ENCODE measurements at regions not wholly inside any gene's neighbourhood (a gene's known extent, or its start where the extent isn't known, plus 50 kb on each side); places are given as distances from the start of the nearest gene placed in this dataset.

- H3K9me3 ChIP-seq: no peaks in the 10 kb centered on the region
- peak overlapping the region in 1 of 4 donors; percentile 69 for H3K27ac ChIP-seq
- H3K27me3 ChIP-seq: peaks cover 0 to 20% of the 10 kb centered on the region in 2 donors
- H3K4me1 ChIP-seq: peaks cover 0 to 10% (median 2%) of the 10 kb centered on the region in 4 donors
- TF ChIP-seq POLR2A (IDR thresholded peaks at IDR 0.05): no peak
- TF ChIP-seq CTCF (IDR thresholded peaks at IDR 0.05): no peak
- no peak for TF ChIP-seq EP300 (IDR thresholded peaks at IDR 0.05)
- no peak for DNase-seq (ENCODE audit: low spot score in 2 of 2)
- no peaks in the 10 kb centered on the region for H3K36me3 ChIP-seq
- WGBS, 2 donors: 15 to 26% methylated on average over 18 to 40 of the region's 58 CpGs
- peak overlapping the region in 2 of 4 donors; percentile 1 to 39 for H3K4me3 ChIP-seq
These were observed 60.2 kb upstream of the ID3 start for GRCh38 chr1:23619299-23620188.

GRCh38 chr1:23618586-23619083, 59.3 kb upstream of the ID3 start:
- TF ChIP-seq POLR2A (IDR thresholded peaks at IDR 0.05): no peak
- TF ChIP-seq EP300 (IDR thresholded peaks at IDR 0.05): no peak
- TF ChIP-seq CTCF (IDR thresholded peaks at IDR 0.05): no peak
- Histone ChIP-seq H3K27me3 (peaks cover 0 to 20% of the 10 kb centered on the region in 2 donors), H3K4me1 (peaks cover 0 to 10% (median 2%) of the 10 kb centered on the region in 4 donors), H3K27ac (peak overlapping the region in 1 of 4 donors; percentile 69), H3K4me3 (no peak overlapping the region), H3K9me3 (no peaks in the 10 kb centered on the region), H3K36me3 (no peaks in the 10 kb centered on the region)
- WGBS, 2 donors: 74 to 78% methylated on average over 7 of the region's 7 CpGs
- no peak for DNase-seq (ENCODE audit: low spot score in 2 of 2)

GRCh38 chr1:23617084-23617521, 57.8 kb upstream of the ID3 start:
- DNase-seq (ENCODE audit: low spot score in 2 of 2): no peak
- H3K36me3 ChIP-seq: no peaks in the 10 kb centered on the region
- no peak overlapping the region for H3K4me3 ChIP-seq
- H3K27me3 ChIP-seq: peaks cover 0 to 20% of the 10 kb centered on the region in 2 donors
- WGBS, 2 donors: 74 to 77% methylated on average over 8 of the region's 8 CpGs
- TF ChIP-seq POLR2A (IDR thresholded peaks at IDR 0.05) (no peak), CTCF (IDR thresholded peaks at IDR 0.05) (no peak), EP300 (IDR thresholded peaks at IDR 0.05) (no peak)
- H3K9me3 ChIP-seq: no peaks in the 10 kb centered on the region
- H3K27ac ChIP-seq: no peak overlapping the region
- H3K4me1 ChIP-seq: peaks cover 0 to 18% (median 2%) of the 10 kb centered on the region in 4 donors

GRCh38 chr1:23616292-23616824, 57.1 kb upstream of the ID3 start:
- Histone ChIP-seq H3K27me3 (peaks cover 0 to 18% of the 10 kb centered on the region in 2 donors), H3K4me1 (peaks cover 0 to 18% (median 2%) of the 10 kb centered on the region in 4 donors), H3K9me3 (no peaks in the 10 kb centered on the region), H3K4me3 (no peak overlapping the region), H3K36me3 (no peaks in the 10 kb centered on the region), H3K27ac (no peak overlapping the region)
- DNase-seq (ENCODE audit: low spot score in 2 of 2): no peak
- TF ChIP-seq EP300 (IDR thresholded peaks at IDR 0.05) (no peak), CTCF (IDR thresholded peaks at IDR 0.05) (no peak), POLR2A (IDR thresholded peaks at IDR 0.05) (no peak)
- 92 to 93% methylated on average over 5 of the region's 5 CpGs for WGBS, 2 donors

- no peak overlapping the region for H3K4me3 ChIP-seq
- H3K9me3 ChIP-seq: no peaks in the 10 kb centered on the region
- H3K27ac ChIP-seq: no peak overlapping the region
- DNase-seq (ENCODE audit: low spot score in 2 of 2): no peak
- H3K36me3 ChIP-seq: no peaks in the 10 kb centered on the region
- no peak for TF ChIP-seq CTCF (IDR thresholded peaks at IDR 0.05)
- TF ChIP-seq EP300 (IDR thresholded peaks at IDR 0.05): no peak
- TF ChIP-seq POLR2A (IDR thresholded peaks at IDR 0.05): no peak
- H3K4me1 ChIP-seq: peaks cover 0 to 18% (median 2%) of the 10 kb centered on the region in 4 donors
- 79 to 83% methylated on average over 3 of the region's 3 CpGs for WGBS, 2 donors
- peaks cover 0 to 17% of the 10 kb centered on the region in 2 donors for H3K27me3 ChIP-seq
These were observed 56.6 kb upstream of the ID3 start for GRCh38 chr1:23615852-23616251.
